ENCODE measurements at regions not wholly inside any gene's neighbourhood (a gene's known extent, or its start where the extent isn't known, plus 50 kb on each side); places are given as distances from the start of the nearest gene placed in this dataset.

DNA sequence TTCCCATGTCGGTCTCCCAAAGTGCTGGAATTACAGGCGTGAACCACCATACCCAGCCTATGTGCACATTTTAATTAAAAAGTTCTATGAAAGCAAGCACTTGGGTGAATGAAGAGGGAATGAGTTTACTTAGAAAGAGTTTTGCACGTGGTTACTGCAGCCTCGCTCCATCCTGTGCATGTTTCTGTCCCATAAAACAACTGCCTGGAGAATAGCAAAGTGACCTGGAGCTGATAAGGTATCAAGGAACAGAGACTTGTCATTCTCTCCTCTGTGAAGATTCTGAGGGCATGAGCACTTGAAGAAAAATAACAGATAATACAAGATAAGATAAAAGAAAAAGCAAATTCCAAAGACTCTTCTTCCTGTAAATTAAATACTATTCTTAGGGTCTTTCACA, 112.2 kb upstream of the JCAD start:
- no peak overlapping the region for H3K27ac Mint-ChIP-seq (ENCODE audit: low read depth, unreplicated experiment)
- BruUV-seq (replicated peaks) = no TSS peak
- CTCF ChIA-PET = interaction anchor here (0.6 kb wide), 1 partner anchor 113 kb away, joined by 3 read pairs; no protein-coding TSS in a partner anchor

GRCh38 chr10:30170814-30171213, 111.4 kb upstream of the JCAD start:
- peak; percentile 42 for DNase-seq (ENCODE audit: unreplicated experiment)
- no TSS peak for BruUV-seq (replicated peaks)
- POLR2A ChIA-PET = no interaction called here
- Mint-ChIP-seq H3K27ac (ENCODE audit: low read depth, unreplicated experiment) (no peak overlapping the region), H3K4me1 (ENCODE audit: insufficient read depth, unreplicated experiment) (peaks cover 13% of the 10 kb centered on the region), H3K36me3 (ENCODE audit: insufficient read depth, unreplicated experiment) (no peaks in the 10 kb centered on the region), H3K9me3 (ENCODE audit: unreplicated experiment) (no peaks in the 10 kb centered on the region), H3K27me3 (ENCODE audit: insufficient read depth, unreplicated experiment) (no peaks in the 10 kb centered on the region), H3K4me3 (ENCODE audit: unreplicated experiment) (no peak overlapping the region)
- CTCF ChIA-PET = no interaction called here
- TF ChIP-seq CTCF (IDR thresholded peaks at IDR 0.05; ENCODE audit: unreplicated experiment) = no peak
- intact Hi-C loops (cut with micrococcal nuclease) = no loop called here

More for the DNA sequence above, 112.2 kb upstream of the JCAD start:
- Mint-ChIP-seq H3K4me3 (ENCODE audit: unreplicated experiment) (no peak overlapping the region), H3K9me3 (ENCODE audit: unreplicated experiment) (no peaks in the 10 kb centered on the region), H3K27me3 (ENCODE audit: insufficient read depth, unreplicated experiment) (no peaks in the 10 kb centered on the region), H3K4me1 (ENCODE audit: insufficient read depth, unreplicated experiment) (peaks cover 13% of the 10 kb centered on the region), H3K36me3 (ENCODE audit: insufficient read depth, unreplicated experiment) (no peaks in the 10 kb centered on the region)
- intact Hi-C loops (cut with micrococcal nuclease) = no loop called here
- no peak for TF ChIP-seq CTCF (IDR thresholded peaks at IDR 0.05; ENCODE audit: unreplicated experiment)
- POLR2A ChIA-PET = no interaction called here
- DNase-seq (ENCODE audit: unreplicated experiment) = no peak

GRCh38 chr10:30170146-30170545, 110.8 kb upstream of the JCAD start:
- no TSS peak for BruUV-seq (replicated peaks)
- no peaks in the 10 kb centered on the region for H3K9me3 Mint-ChIP-seq (ENCODE audit: unreplicated experiment)
- no peak overlapping the region for H3K27ac Mint-ChIP-seq (ENCODE audit: low read depth, unreplicated experiment)
- CTCF ChIA-PET = no interaction called here
- H3K36me3 Mint-ChIP-seq (ENCODE audit: insufficient read depth, unreplicated experiment) = no peaks in the 10 kb centered on the region
- intact Hi-C loops (cut with micrococcal nuclease) = no loop called here
- peaks cover 13% of the 10 kb centered on the region for H3K4me1 Mint-ChIP-seq (ENCODE audit: insufficient read depth, unreplicated experiment)
- no peak for DNase-seq (ENCODE audit: unreplicated experiment)
- no peak overlapping the region for H3K4me3 Mint-ChIP-seq (ENCODE audit: unreplicated experiment)
- H3K27me3 Mint-ChIP-seq (ENCODE audit: insufficient read depth, unreplicated experiment) = no peaks in the 10 kb centered on the region
- POLR2A ChIA-PET = no interaction called here
- no peak for TF ChIP-seq CTCF (IDR thresholded peaks at IDR 0.05; ENCODE audit: unreplicated experiment)

GRCh38 chr10:30169342-30169741, 110.0 kb upstream of the JCAD start:
- POLR2A ChIA-PET = no interaction called here
- H3K36me3 Mint-ChIP-seq (ENCODE audit: insufficient read depth, unreplicated experiment) = no peaks in the 10 kb centered on the region
- TF ChIP-seq CTCF (IDR thresholded peaks at IDR 0.05; ENCODE audit: unreplicated experiment) = no peak
- peaks cover 13% of the 10 kb centered on the region for H3K4me1 Mint-ChIP-seq (ENCODE audit: insufficient read depth, unreplicated experiment)
- CTCF ChIA-PET = no interaction called here
- intact Hi-C loops (cut with micrococcal nuclease) = no loop called here
- H3K4me3 Mint-ChIP-seq (ENCODE audit: unreplicated experiment) = no peak overlapping the region
- no peak overlapping the region for H3K27ac Mint-ChIP-seq (ENCODE audit: low read depth, unreplicated experiment)
- no peaks in the 10 kb centered on the region for H3K27me3 Mint-ChIP-seq (ENCODE audit: insufficient read depth, unreplicated experiment)
- no peaks in the 10 kb centered on the region for H3K9me3 Mint-ChIP-seq (ENCODE audit: unreplicated experiment)
- DNase-seq (ENCODE audit: unreplicated experiment) = no peak
- no TSS peak for BruUV-seq (replicated peaks)

Measured in MCF 10A (cell line).